Tibial nerve (tissue), 4 donors: ENCODE measurements at regions not wholly inside any gene's neighbourhood (a gene's known extent, or its start where the extent isn't known, plus 50 kb on each side); places are given as distances from the start of the nearest gene placed in this dataset.

Experiments
- DNase-seq, 2 donors: peaks; one replicate each; pipeline ENCODE4 v3.0.0-alpha.2; 2019; ENCODE audit warnings: low spot score in 2 of 2
- H3K27ac ChIP-seq, 4 donors: fragments of 200-600 bp; sonication (generic) in 3 of 4; one replicate each; pipeline ENCODE4 v1.5.1; 2017 to 2019; ENCODE audit warnings: mild to moderate bottlenecking in 1 of 4
- H3K27me3 ChIP-seq, 2 donors: fragments of 200-600 bp; sonication (generic) in 1 of 2; one replicate each; pipeline versions ENCODE4 v1.5.1 to v1.6.0; 2017 to 2019
- H3K36me3 ChIP-seq, 3 donors: fragments of 200-600 bp; sonication (generic); one replicate each; pipeline ENCODE4 v1.5.1; 2018 to 2019
- H3K4me1 ChIP-seq, 4 donors: fragments of 200-600 bp; sonication (generic) in 3 of 4; one replicate each; pipeline ENCODE4 v1.5.1; 2017 to 2019
- H3K4me3 ChIP-seq, 4 donors: fragments of 200-600 bp; sonication (generic) in 3 of 4; one replicate each; pipeline ENCODE4 v1.5.1; 2017 to 2019; ENCODE audit warnings: mild to moderate bottlenecking in 1 of 4, moderate library complexity in 1 of 4
- H3K9me3 ChIP-seq, 4 donors: fragments of 200-600 bp; sonication (generic) in 3 of 4; one replicate each; pipeline ENCODE4 v1.5.1; 2017 to 2019
- EP300 ChIP-seq, 2 donors: sonication (generic); formaldehyde crosslinking; IDR thresholded peaks; one replicate each; pipeline ENCODE4 v1.6.1; 2017; ENCODE audit warnings: antibody characterized with exemption in 2 of 2, mild to moderate bottlenecking in 1 of 2
- POLR2A ChIP-seq, 2 donors: fragments of 450-650 bp; IDR thresholded peaks; one replicate each; pipeline ENCODE4 v1.6.1; 2017; ENCODE audit warnings: antibody characterized with exemption in 2 of 2, mild to moderate bottlenecking in 2 of 2, moderate library complexity in 2 of 2
- WGBS, 2 donors: methylation state at CpG; one replicate each; pipeline ENCODE4 v1.1.5; 2018; 5-methylcytosine and 5-hydroxymethylcytosine counted together
- TF ChIP-seq, protein P1 (sequence below), 5 experiments: fragments of 200-600 bp in 3 of 5; fragments of 450-650 bp in 2 of 5; sonication (generic) in 3 of 5; IDR thresholded peaks; one replicate each; pipeline ENCODE4 v1.5.1; 2016 to 2019; ENCODE audit warnings: antibody characterized with exemption in 5 of 5, mild to moderate bottlenecking in 3 of 5, moderate library complexity in 2 of 5

DNA sequence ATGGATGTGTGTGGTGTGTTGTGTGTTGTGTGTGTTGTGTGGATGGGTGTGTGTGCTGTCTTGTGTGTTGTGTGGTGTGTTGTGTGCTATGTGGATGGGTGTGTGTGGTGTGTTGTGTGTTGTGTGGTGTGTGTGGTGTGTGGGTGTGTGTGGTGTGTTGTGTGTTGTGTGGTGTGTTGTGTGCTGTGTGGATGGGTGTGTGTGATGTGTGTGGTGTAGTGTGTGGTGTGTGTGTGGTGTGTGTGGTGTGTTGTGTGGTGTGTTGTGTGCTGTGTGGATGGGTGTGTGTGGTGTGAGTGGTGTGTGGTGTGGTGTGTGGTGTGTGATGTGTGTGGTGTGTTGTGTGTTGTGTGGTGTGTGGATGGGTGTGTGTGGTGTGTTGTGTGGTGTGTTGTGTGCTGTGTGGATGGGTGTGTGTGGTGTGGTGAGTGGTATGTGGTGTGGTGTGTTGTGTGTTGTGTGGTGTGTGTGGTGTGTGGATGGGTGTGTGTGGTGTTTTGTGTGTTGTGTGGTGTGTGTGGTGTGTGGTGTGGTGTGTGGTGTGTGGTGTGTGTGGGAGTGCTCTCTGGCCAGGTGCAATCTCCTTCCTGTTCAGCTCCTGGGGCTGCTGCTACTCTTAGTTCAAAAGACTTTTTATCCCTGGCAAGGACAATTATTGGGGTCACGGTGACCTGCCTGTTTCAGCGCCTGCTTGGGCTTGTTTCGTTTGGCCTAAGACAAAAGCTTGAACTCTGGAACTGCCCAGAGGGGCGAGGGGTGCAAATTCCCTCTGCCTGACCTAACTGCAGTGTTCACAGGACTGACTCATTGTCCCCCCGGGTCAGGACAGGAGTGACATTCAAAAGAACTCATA lies 101.1 kb downstream of the UBIAD1 start:
- H3K4me3 ChIP-seq: no peak overlapping the region
- 26 to 28% methylated on average over 5 of the region's 5 CpGs for WGBS, 2 donors
- H3K4me1 ChIP-seq: no peaks in the 10 kb centered on the region
- DNase-seq: no peak
- TF ChIP-seq POLR2A (IDR thresholded peaks at IDR 0.05) (no peak), EP300 (IDR thresholded peaks at IDR 0.05) (no peak)
- TF ChIP-seq, protein P1, sequence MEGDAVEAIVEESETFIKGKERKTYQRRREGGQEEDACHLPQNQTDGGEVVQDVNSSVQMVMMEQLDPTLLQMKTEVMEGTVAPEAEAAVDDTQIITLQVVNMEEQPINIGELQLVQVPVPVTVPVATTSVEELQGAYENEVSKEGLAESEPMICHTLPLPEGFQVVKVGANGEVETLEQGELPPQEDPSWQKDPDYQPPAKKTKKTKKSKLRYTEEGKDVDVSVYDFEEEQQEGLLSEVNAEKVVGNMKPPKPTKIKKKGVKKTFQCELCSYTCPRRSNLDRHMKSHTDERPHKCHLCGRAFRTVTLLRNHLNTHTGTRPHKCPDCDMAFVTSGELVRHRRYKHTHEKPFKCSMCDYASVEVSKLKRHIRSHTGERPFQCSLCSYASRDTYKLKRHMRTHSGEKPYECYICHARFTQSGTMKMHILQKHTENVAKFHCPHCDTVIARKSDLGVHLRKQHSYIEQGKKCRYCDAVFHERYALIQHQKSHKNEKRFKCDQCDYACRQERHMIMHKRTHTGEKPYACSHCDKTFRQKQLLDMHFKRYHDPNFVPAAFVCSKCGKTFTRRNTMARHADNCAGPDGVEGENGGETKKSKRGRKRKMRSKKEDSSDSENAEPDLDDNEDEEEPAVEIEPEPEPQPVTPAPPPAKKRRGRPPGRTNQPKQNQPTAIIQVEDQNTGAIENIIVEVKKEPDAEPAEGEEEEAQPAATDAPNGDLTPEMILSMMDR (IDR thresholded peaks at IDR 0.05): no peak
- H3K27me3 ChIP-seq: no peaks in the 10 kb centered on the region
- no peak overlapping the region for H3K27ac ChIP-seq
- no peaks in the 10 kb centered on the region for H3K9me3 ChIP-seq
- no peaks in the 10 kb centered on the region for H3K36me3 ChIP-seq

DNA sequence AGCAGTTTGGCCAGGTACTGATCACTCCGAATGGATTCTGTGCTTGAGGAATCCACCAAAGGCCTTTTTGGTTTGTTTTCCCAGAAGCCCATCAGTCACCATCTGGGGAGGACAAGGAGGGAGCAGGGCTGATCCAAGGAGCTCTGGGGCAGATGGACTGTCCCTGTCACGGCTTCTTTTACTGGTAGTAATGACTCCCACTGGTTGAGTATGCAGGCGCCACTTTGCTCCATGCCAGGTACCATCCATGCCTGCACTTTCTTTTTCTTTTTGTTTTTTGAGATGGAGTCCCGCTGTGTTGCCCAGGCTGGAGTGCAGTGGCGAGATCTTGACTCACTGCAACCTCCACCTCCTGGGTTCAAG lies 101.7 kb downstream of the UBIAD1 start:
- no peaks in the 10 kb centered on the region for H3K4me1 ChIP-seq
- H3K9me3 ChIP-seq: no peaks in the 10 kb centered on the region
- TF ChIP-seq EP300 (IDR thresholded peaks at IDR 0.05) (no peak), POLR2A (IDR thresholded peaks at IDR 0.05) (no peak)
- TF ChIP-seq, protein P1 (IDR thresholded peaks at IDR 0.05): no peak
- WGBS, 2 donors: 69 to 75% methylated on average over 5 of the region's 5 CpGs
- H3K4me3 ChIP-seq: no peak overlapping the region
- no peaks in the 10 kb centered on the region for H3K36me3 ChIP-seq
- H3K27ac ChIP-seq: no peak overlapping the region
- DNase-seq: no peak
- H3K27me3 ChIP-seq: no peaks in the 10 kb centered on the region

DNA sequence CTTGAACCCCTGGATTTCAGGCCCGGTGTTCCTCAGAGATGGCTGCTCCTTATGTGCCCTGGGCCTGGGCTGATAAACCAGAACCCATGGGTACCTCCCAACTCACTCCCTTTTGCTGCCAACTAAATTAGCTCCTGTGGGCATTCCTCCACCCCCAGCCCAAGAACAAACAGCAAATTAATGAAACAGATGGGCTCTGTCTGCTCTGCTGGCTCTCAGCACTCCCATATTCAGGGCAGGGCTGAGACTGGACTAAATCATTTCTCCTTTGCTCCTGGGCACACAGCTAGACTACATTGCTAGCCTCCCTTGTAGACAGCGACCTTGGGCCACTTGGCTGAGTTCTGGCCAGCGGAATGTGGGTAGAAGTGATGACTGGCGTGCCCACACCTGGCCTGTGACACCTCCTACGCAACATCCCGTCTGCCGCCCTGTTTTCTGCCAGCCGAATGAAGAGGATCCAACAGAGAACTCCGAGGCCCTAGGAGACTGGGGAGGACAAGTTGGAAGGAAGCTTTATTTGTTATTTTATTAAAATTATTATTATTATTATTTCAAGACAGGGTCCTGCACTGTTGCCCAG lies 101.9 kb upstream of the DISP3 start:
- TF ChIP-seq EP300 (IDR thresholded peaks at IDR 0.05): no peak
- H3K4me3 ChIP-seq: no peak overlapping the region
- no peak overlapping the region for H3K27ac ChIP-seq
- no peak for DNase-seq
- H3K27me3 ChIP-seq: no peaks in the 10 kb centered on the region
- H3K4me1 ChIP-seq: no peaks in the 10 kb centered on the region
- H3K36me3 ChIP-seq: no peaks in the 10 kb centered on the region
- 79 to 82% methylated on average over 9 of the region's 9 CpGs for WGBS, 2 donors
- H3K9me3 ChIP-seq: peaks cover 0 to 8% (median 0%) of the 10 kb centered on the region in 4 donors

DNA sequence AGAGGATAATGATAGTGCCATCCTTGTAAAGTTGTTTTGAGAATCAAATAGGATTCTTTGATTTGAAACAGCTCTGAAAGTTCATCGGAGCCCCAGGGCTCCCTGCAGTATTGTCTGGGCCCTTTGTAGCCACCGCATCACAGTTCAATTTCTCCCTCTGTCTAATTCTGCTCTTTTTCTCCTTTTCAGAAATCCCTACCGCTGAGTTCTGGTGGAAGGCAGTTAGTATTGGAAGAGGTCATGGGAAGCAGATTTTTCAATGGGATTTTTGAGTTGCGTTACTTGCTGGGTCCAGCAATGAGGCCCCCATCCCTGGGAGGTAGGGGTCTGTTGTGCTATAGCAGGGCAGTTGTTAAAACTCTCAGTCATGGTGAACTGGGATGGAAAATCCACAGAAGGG lies 101.0 kb upstream of the DISP3 start:
- 74 to 78% methylated on average over 4 of the region's 4 CpGs for WGBS, 2 donors
- Histone ChIP-seq H3K4me3 (no peak overlapping the region), H3K4me1 (no peaks in the 10 kb centered on the region), H3K36me3 (no peaks in the 10 kb centered on the region), H3K9me3 (peaks cover 0 to 8% (median 0%) of the 10 kb centered on the region in 4 donors), H3K27ac (no peak overlapping the region), H3K27me3 (no peaks in the 10 kb centered on the region)
- TF ChIP-seq POLR2A (IDR thresholded peaks at IDR 0.05): no peak
- DNase-seq: no peak

DNA sequence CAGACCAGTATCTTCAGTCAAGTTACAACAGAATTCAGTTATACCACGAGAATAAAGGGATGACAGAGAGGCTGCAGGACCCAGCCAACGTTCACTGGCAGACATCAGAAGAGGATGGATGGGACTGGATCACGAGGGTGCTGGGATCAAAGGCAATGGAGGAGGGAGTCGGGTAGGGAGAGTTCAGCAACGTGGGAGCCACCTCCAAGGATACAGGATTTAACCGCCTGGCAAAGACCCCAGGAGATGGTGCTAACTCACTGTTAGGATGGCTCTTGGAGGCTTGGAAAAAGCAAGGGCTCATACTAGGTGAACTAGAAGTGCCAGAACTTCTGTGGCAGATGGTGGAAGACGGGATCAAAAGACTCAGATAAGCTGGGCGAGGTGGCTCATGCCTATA lies 99.1 kb upstream of the DISP3 start:
- H3K4me1 ChIP-seq: no peaks in the 10 kb centered on the region
- no peak overlapping the region for H3K27ac ChIP-seq
- no peak for DNase-seq
- H3K27me3 ChIP-seq: no peaks in the 10 kb centered on the region
- TF ChIP-seq EP300 (IDR thresholded peaks at IDR 0.05) (no peak), POLR2A (IDR thresholded peaks at IDR 0.05) (no peak)
- TF ChIP-seq, protein P1 (IDR thresholded peaks at IDR 0.05): no peak
- 42 to 45% methylated on average over 8 of the region's 8 CpGs for WGBS, 2 donors
- no peaks in the 10 kb centered on the region for H3K36me3 ChIP-seq
- H3K4me3 ChIP-seq: no peak overlapping the region
- H3K9me3 ChIP-seq: peaks cover 0 to 8% (median 0%) of the 10 kb centered on the region in 4 donors

DNA sequence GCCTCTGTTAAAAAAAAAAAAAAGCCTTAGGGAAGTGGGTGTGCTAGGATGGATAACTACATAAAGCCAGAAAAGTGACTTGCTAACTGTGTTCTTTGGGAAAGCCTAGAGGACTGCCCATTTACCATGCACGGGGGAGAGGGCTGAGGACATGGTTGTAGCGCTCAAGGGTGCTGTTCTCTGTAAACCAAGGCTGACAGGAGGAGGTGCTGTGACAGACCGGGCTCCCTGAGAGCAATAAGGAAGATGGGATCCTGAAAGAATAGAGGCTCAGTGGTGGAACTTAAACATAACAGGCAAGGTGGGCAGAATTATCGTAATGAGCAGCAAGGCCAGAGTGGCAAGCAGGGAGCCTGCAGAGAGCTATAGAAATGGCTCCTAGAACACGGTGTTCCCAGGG lies 98.5 kb upstream of the DISP3 start:
- no peak for DNase-seq
- Histone ChIP-seq H3K4me1 (no peaks in the 10 kb centered on the region), H3K36me3 (no peaks in the 10 kb centered on the region), H3K27ac (no peak overlapping the region), H3K4me3 (no peak overlapping the region), H3K27me3 (peaks cover 0 to under 1% of the 10 kb centered on the region in 2 donors), H3K9me3 (peaks cover 0 to 8% (median 0%) of the 10 kb centered on the region in 4 donors)
- 65% methylated on average over 5 of the region's 5 CpGs for WGBS, 2 donors
- no peak for TF ChIP-seq EP300 (IDR thresholded peaks at IDR 0.05)
- TF ChIP-seq, protein P1 (IDR thresholded peaks at IDR 0.05): no peak
